Aorta (tissue), 5 donors: ENCODE measurements at regions not wholly inside any gene's neighbourhood (a gene's known extent, or its start where the extent isn't known, plus 50 kb on each side); places are given as distances from the start of the nearest gene placed in this dataset.

Experiments
- ATAC-seq: fragments of 200-7000 bp; cut with Tn5 transposase; one replicate; pipeline ENCODE4 v1.9.1; 2022; ENCODE audit warnings: moderate library complexity; ENCODE audit not compliant: low FRiP score
- DNase-seq, 2 donors: peaks; one replicate each; pipeline ENCODE4 v3.0.0-alpha.2; 2020
- H3K27ac ChIP-seq, 2 donors: one replicate each; pipeline ENCODE4 v1.5.1; 2013; ENCODE audit warnings: low read length in 2 of 2, mild to moderate bottlenecking in 2 of 2, moderate library complexity in 2 of 2, control low read depth in 1 of 2, inconsistent platforms in 1 of 2, low read depth in 1 of 2
- H3K27me3 ChIP-seq, 2 donors: one replicate each; pipeline ENCODE4 v1.6.1; 2013; ENCODE audit warnings: control low read depth in 1 of 2, low read length in 1 of 2, mild to moderate bottlenecking in 1 of 2, moderate library complexity in 1 of 2; ENCODE audit not compliant: insufficient read depth in 2 of 2, control insufficient read depth in 1 of 2
- H3K36me3 ChIP-seq, 2 donors: one replicate each; pipeline ENCODE4 v1.6.1; 2013; ENCODE audit warnings: control low read depth in 1 of 2, low read length in 1 of 2, mild to moderate bottlenecking in 1 of 2; ENCODE audit not compliant: insufficient read depth in 2 of 2, control insufficient read depth in 1 of 2
- H3K4me1 ChIP-seq, 2 donors: one replicate each; pipeline ENCODE4 v1.6.1; 2013; ENCODE audit warnings: low read length in 2 of 2, control low read depth in 1 of 2, mild to moderate bottlenecking in 1 of 2, moderate library complexity in 1 of 2; ENCODE audit not compliant: insufficient read depth in 2 of 2, control insufficient read depth in 1 of 2
- H3K4me3 ChIP-seq, 2 donors: one replicate each; pipeline ENCODE4 v1.5.1; 2013; ENCODE audit warnings: low read length in 2 of 2, control low read depth in 1 of 2, mild to moderate bottlenecking in 1 of 2
- H3K9me3 ChIP-seq: one replicate; pipeline ENCODE4 v1.6.1; 2013; ENCODE audit warnings: mild to moderate bottlenecking, low read length; ENCODE audit not compliant: control insufficient read depth
- WGBS, 2 donors: extraction: QIAGEN DNeasy Blood & Tissue Kit; methylation state at CpG; one replicate each; pipeline ENCODE4 v1.1.7; 2013; 5-methylcytosine and 5-hydroxymethylcytosine counted together
- intact Hi-C, 2 donors: fragments of 100-400 bp; cut with DNase I; formaldehyde crosslinking; loops; one replicate each; pipeline versions ENCODE4 v1.14.2 to v1.15.0; 2022
- donor health status: healthy with polysubstance abuse.
- donor health status: Bipolar disorder and iron deficiency.
- donor health status: DM: no; HTN: no; CAD: no.
- donor health status: DM: no; HTN: no; CAD: no.
- donor health status: DM: yes; HTN: yes; CAD: no.

DNA sequence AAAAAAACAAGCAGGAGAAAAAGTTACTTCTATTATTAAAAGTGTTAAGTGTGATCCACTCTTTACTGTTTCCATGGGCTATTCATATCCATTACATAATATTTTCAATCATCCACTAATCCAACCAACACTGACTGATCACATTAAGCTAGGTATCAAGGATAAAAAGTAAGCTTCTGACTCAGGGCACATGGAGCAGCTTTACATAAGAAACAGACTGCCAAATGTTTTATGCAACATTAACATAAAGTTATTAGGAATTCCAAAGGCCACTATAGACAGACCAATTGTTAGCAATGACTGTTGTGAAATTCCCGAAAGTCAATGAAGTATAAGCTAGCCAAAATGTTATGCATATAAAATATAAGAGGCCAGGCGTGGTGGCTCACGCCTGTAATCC, 277.6 kb downstream of the ZEB2 start:
- ATAC-seq = no peak
- no peak overlapping the region for H3K4me3 ChIP-seq
- H3K27ac ChIP-seq = no peak overlapping the region
- no peaks in the 10 kb centered on the region for H3K36me3 ChIP-seq
- 98 to 99% methylated on average over 3 of the region's 3 CpGs for WGBS, 2 donors
- H3K27me3 ChIP-seq = no peaks in the 10 kb centered on the region
- no peaks in the 10 kb centered on the region for H3K4me1 ChIP-seq
- intact Hi-C loops = no loop called here
- no peak for DNase-seq
- H3K9me3 ChIP-seq = no peaks in the 10 kb centered on the region

DNA sequence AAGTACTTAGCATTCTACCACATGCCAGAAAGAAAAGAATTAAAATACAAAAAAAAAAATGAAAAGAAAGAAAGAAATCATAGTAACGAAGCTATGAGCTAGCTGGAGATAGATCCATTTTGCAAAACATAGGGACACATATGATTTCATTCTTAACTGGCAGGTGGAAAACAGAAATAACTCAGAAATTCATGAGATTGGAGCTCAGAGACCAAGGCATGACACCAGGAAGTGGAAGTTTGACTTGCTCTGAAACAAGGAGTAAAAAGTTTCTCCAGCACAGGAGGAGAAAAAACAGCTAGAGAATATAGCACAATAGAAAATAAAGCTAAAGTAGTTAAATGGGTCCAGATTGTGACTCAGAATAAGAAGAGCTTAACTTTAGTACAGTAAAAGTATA, 278.1 kb downstream of the ZEB2 start:
- no peaks in the 10 kb centered on the region for H3K36me3 ChIP-seq
- no peak for DNase-seq
- no peak overlapping the region for H3K27ac ChIP-seq
- WGBS, 2 donors = 40 to 44% methylated on average over 1 of the region's 1 CpG
- no peaks in the 10 kb centered on the region for H3K9me3 ChIP-seq
- H3K27me3 ChIP-seq = no peaks in the 10 kb centered on the region
- intact Hi-C loops = no loop called here
- no peaks in the 10 kb centered on the region for H3K4me1 ChIP-seq
- ATAC-seq = no peak
- no peak overlapping the region for H3K4me3 ChIP-seq

DNA sequence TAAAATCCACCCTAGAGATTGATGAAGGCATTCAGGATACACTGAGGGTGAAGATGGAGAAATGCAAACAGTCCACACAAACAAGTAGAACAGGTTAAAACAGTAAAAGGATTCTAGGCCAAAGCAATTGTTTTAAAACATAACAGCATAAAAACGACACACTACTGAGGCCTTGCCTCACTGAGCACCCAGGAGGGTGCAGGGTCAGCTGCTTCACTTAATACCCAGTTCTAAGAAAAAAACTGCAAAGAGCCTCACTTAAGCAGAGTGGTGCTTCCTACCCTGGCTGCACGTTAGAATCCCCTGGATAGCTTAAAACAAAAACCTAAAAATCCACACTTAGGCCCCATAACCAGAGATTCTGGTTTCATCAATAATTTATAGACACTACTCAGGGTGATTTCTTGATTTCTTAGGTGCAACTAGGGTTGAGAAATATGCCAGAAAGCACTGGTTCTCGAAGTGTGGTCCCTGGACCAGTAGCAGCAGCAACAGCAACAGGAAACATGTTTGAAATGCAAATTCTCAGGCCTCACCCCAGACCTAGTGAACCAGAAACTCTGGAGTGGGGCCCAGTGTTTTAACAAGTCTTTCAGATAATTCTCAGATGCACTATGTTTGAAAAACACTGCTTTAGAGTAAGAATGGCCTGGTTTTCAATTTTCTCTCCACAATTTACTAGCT, 279.1 kb downstream of the ZEB2 start:
- DNase-seq (no peak), ATAC-seq (no peak)
- Histone ChIP-seq H3K4me3 (no peak overlapping the region), H3K36me3 (no peaks in the 10 kb centered on the region), H3K27ac (no peak overlapping the region), H3K9me3 (no peaks in the 10 kb centered on the region), H3K27me3 (no peaks in the 10 kb centered on the region), H3K4me1 (no peaks in the 10 kb centered on the region)
- WGBS, 2 donors = 30 to 45% methylated on average over 3 of the region's 3 CpGs
- intact Hi-C loops = no loop called here

DNA sequence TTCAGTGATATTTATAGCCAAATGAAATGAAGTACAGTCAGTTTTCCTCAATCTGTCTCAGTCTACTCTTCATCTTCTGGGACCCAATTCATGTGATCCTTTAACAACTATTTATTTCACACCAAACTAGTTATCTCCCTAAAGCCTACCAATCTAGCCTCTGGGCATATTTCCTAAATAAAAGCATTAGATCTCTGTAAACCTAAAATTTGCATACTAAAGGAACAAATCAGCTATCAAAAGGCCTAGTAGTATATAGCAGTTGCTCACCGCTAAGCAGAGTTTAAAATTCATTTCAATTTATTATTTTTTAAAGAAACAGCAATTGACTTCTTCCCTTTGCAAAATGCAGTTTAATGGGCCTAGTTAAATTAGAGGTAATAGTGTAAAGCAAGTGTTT, 280.2 kb downstream of the ZEB2 start:
- Histone ChIP-seq H3K27me3 (no peaks in the 10 kb centered on the region), H3K4me3 (no peak overlapping the region), H3K27ac (no peak overlapping the region), H3K4me1 (no peaks in the 10 kb centered on the region), H3K36me3 (no peaks in the 10 kb centered on the region), H3K9me3 (no peaks in the 10 kb centered on the region)
- intact Hi-C loops = no loop called here
- no peak for ATAC-seq
- WGBS, 2 donors = 98 to 99% methylated on average over 1 of the region's 1 CpG
- no peak for DNase-seq

DNA sequence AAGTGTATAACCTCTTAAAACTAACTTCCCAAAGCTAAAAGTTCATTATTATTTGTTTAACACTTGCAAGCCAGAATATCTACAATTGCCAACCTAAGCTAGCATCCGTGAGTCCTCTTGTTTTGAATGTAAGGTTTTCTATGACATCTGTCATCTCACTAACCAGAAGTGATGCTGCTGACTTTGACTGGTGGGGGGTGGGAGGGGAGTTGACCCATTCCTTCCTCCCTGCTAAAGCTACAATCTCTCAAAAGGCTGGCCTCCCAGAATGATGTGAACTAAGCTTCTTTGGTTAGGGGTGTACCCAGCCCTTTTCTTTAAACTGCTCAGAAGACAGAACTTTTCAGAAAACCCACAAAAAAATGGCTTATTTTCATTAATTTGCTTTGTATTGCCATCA, 280.6 kb downstream of the ZEB2 start:
- peaks cover 0 to 2% of the 10 kb centered on the region in 2 donors for H3K4me1 ChIP-seq
- intact Hi-C loops = no loop called here
- no peak overlapping the region for H3K4me3 ChIP-seq
- H3K27ac ChIP-seq = no peak overlapping the region
- no peaks in the 10 kb centered on the region for H3K36me3 ChIP-seq
- 92 to 96% methylated on average over 1 of the region's 1 CpG for WGBS, 2 donors
- H3K27me3 ChIP-seq = no peaks in the 10 kb centered on the region
- H3K9me3 ChIP-seq = no peaks in the 10 kb centered on the region
- ATAC-seq = no peak
- no peak for DNase-seq

DNA sequence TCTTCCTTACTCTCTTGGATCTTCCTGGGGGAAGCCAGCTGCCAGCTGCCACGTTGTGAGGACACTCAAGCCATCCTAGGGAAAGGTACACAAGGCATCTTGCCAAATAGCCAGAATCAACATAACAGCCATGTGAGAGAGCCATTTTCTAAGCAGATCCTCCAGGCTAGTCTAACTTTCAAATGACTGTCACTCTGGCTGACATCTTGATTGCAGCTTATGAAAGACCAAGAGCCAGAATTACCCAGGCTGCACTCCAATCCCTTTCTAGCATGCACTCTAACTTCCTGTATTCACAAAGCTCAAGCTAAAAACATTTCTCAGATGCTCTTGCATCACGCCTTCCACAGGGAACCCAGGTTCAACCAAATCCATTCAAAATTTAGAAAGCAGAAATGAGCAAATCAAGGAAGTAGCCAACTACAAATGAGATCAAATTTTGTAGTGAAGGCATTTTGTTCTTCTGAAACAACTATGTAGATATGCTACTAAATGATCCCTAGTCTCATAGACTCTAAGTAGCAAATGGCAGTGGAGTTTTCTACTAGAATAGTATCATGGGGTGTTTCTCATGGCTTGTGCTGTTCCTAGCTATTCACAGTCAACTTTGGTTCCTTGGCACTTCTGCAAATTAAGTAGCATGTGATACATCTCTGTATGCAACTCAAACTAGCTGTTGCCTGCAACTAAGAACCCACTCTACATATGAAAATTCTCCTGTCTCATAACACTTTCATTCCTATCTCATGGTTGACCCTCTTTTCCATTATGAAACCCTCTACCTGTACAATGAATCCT, 281.9 kb downstream of the ZEB2 start:
- DNase-seq (no peak), ATAC-seq (no peak)
- no peak overlapping the region for H3K27ac ChIP-seq
- H3K27me3 ChIP-seq = no peaks in the 10 kb centered on the region
- no peak overlapping the region for H3K4me3 ChIP-seq
- H3K9me3 ChIP-seq = no peaks in the 10 kb centered on the region
- H3K4me1 ChIP-seq = peaks cover 0 to 2% of the 10 kb centered on the region in 2 donors
- intact Hi-C loops = no loop called here
- H3K36me3 ChIP-seq = no peaks in the 10 kb centered on the region
- 88 to 91% methylated on average over 2 of the region's 2 CpGs for WGBS, 2 donors

DNA sequence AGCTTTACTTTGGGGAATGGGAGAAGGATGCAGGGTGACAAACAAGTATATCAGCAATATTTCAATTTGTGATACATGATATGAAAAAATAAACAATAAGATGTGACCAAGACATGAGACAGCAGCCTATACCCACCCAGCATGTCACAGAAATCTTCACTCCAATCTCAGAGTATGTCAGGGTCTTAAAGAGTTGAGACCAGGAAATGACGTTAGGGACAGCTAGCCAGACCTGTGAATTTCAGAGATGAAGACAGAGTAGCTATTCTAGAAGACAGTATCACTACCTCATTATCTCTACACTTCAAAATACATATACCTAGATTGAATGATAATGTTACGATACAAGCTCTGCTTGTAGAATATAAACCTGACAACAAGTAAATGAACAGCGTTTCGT, 282.8 kb downstream of the ZEB2 start:
- WGBS, 2 donors = 95 to 96% methylated on average over 4 of the region's 4 CpGs
- intact Hi-C loops = no loop called here
- ATAC-seq = no peak
- Histone ChIP-seq H3K27me3 (no peaks in the 10 kb centered on the region), H3K27ac (no peak overlapping the region), H3K4me3 (no peak overlapping the region), H3K36me3 (no peaks in the 10 kb centered on the region), H3K9me3 (no peaks in the 10 kb centered on the region), H3K4me1 (peaks cover 0 to 2% of the 10 kb centered on the region in 2 donors)
- DNase-seq = no peak

DNA sequence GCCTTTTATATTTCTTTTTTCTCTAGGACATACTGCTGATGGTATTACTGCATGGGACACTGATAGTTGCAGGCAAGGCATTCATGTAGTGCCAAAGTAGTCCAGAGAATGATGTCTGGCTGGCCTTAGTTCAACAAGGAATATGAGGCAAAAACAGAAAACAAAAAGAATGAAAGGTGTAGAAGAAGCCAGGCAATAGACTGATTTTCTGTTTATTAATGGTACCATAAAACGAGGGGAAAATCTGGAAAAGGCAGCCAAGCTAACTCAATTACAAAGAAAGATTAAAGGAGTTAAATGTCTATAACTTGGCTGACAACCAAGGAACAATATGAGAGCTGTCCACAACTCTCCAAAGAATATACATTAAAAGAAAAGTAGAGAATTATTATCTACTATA, 284.9 kb downstream of the ZEB2 start:
- H3K36me3 ChIP-seq = no peaks in the 10 kb centered on the region
- intact Hi-C loops = no loop called here
- H3K4me1 ChIP-seq = peaks cover 0 to 2% of the 10 kb centered on the region in 2 donors
- H3K9me3 ChIP-seq = no peaks in the 10 kb centered on the region
- no peaks in the 10 kb centered on the region for H3K27me3 ChIP-seq
- H3K27ac ChIP-seq = no peak overlapping the region
- no peak for ATAC-seq
- no peak for DNase-seq
- no peak overlapping the region for H3K4me3 ChIP-seq
- 92 to 97% methylated on average over 1 of the region's 1 CpG for WGBS, 2 donors

DNA sequence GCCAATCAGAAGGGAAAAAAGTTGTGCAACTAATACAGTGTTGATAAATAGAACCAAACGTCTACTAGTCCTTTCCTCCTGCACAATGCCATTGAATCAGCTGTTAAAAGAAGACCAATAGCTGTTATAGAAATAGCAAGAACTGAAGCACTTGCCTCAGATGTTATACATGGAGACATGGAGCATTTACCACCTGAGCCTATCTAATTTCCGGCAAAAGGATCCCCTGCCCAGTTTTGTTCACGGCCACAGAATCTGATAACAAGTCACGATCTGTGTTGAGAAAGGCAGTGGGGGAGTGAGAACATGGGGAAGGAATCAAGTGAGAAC, 285.4 kb downstream of the ZEB2 start:
- Histone ChIP-seq H3K4me3 (no peak overlapping the region), H3K36me3 (no peaks in the 10 kb centered on the region), H3K27me3 (no peaks in the 10 kb centered on the region), H3K27ac (no peak overlapping the region), H3K4me1 (peaks cover 0 to 2% of the 10 kb centered on the region in 2 donors), H3K9me3 (no peaks in the 10 kb centered on the region)
- intact Hi-C loops = no loop called here
- 71 to 75% methylated on average over 4 of the region's 4 CpGs for WGBS, 2 donors
- no peak for ATAC-seq
- no peak for DNase-seq
